NCI-H748 (cell line): ENCODE measurements at regions not wholly inside any gene's neighbourhood (a gene's known extent, or its start where the extent isn't known, plus 50 kb on each side); places are given as distances from the start of the nearest gene placed in this dataset.
A peak's percentile ranks its signal among the peaks of the same experiment; 100 is the strongest.
"Not testable (repeated sequence)": the region's sequence is repeated elsewhere in the genome, so short reads cannot be mapped to it uniquely, and the experiment has no call there.

Source experiments
- DNase-seq: peaks from one replicate; lab custom pipeline; 2025; ENCODE audit not compliant: unreplicated experiment; lab: John Stamatoyannopoulos, UW

DNA sequence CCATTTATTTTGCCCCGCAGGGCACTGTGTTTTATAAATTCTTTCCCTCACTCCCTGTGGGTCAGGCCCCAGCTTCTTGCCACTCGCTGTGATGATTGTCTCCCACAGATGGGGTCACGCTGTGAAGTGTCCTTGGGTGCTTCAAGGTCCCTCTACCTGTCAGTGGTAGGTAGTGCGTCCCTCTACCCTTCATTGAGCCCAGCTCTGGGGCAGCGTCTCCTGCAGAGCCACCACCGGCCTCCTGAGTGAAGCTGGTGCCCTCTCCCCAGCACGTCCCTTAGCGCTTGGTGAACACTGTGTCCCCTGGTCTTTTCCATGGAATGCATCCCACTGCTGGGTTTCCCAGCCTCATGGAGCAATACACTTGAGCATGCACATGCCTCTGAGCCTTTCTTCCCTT is 108.2 kb downstream of the NRN1 start:
- DNase-seq, result no peak

DNA sequence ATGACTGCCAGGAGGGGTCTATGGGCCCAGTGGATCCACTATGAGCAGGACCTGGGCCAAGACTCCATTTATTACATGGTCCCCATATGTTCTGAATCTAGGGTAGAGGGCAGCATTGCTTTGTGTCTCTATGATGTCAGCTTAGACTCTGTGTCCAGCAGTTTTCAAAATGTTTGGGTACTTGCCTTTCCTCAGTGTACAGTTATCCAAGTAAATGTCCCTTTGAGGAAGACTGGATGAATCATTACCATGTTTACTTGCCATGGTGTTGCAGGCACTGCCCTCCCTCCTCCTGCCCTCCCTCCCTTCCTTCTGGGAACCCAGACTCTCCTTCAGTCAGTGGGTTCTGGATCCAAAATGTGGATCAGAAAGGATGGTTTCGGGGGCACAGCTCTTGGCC is 108.6 kb downstream of the NRN1 start:
- no peak for DNase-seq

GRCh38 chr6:5896476-5897200 is 110.1 kb downstream of the NRN1 start:
- no peak for DNase-seq

DNA sequence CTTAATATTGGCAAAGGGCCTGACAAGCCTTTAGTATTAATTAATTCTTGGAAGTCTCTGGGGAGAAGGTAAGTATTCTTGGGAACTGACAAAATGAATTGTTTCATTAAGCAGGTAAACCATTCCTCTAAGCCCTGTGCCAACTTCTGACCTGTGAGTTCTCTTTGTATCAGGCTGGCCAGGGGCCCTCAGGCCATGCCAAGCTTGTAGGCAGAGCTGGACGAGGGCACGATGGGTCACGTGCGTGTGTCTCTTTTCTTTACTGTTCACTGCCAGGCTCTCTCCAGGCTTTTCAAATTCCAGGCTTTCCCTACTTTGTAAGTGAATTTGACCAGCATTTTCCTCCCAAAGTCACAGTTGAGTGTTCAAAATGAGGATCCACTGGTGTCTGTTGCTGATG is 112.4 kb downstream of the NRN1 start:
- DNase-seq, result no peak

DNA sequence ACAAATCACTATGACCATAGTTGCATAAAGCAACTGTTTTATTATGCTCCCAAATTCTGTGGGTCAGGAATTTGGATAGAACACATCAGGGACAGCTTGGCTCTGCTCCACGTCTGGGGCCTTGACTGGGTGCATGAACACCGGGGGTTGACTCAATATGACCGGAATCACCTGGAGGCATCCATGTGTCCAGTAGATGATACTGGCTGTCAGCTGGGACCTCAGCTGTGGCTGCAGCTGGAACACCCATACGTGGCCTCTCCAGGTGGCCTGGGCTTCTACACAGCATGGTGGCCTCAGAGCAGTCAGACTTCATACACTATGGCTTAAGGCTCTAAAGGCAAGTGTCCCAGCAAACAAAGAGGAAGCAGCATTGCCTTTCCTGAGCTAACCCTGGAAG is 113.4 kb downstream of the NRN1 start:
- DNase-seq, result no peak

DNA sequence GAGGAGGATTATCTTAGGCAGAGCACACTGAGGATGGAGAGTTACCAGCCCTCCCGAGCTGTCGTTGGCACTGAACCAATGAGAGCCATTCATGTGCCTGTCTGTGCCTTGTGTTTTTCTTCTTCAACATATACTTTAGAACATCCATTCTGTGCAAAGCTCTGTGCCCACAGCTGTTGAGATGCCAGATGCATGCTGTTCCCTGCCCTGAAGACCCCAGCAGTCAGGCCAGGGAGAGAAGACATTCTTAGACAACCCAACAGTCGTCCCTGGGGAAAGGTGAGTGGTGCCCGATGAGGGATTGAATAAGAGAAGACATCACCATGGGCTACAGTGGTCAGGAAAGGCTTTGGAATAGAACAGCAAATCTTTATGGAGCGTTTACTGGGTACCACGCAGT is 114.1 kb downstream of the NRN1 start:
- DNase-seq, result no peak

GRCh38 chr6:5878792-5879191 is 127.9 kb downstream of the NRN1 start:
- DNase-seq, result no peak

DNA sequence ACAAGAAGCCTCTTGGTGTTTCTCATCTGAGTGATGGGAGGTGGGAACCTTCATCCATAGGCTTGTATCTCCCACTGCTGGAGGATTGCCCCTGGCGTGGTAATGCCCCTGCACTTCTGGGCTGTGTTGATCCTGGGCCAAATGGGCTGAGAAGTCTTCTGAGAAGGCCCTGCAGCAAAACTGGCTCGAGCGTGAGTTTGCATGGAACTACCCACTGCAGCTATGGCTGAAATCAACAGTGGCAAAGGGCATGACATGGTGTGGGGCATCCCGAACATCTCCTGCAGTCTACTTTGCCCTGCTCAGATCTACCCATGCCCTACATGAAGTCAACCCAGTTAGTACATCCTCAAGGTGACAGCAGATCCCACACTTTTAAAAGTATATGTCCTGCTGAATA is 130.6 kb downstream of the NRN1 start:
- no peak for DNase-seq

- DNase-seq, result not testable (repeated sequence)
Observed at GRCh38 chr6:5873976-5874375, 132.7 kb downstream of the NRN1 start.

DNA sequence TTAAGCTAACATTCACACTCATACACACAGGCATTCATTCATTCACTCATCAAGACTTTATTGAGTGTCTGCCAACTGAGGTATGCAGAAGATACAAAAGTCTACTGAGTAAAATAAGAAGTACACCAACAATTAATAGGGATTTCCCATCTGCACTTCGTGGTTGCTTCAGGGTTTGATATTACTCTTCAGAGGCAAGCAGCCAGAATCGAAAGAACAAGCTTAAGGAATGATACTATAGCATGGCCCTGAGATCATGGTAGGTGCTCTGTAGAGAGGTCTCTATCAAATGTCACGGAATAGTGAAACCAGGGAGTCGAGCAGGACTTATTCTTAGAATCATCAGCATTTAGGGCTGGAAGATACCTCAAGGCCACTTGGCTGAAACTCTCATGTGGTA is 135.4 kb downstream of the NRN1 start:
- no peak for DNase-seq

DNA sequence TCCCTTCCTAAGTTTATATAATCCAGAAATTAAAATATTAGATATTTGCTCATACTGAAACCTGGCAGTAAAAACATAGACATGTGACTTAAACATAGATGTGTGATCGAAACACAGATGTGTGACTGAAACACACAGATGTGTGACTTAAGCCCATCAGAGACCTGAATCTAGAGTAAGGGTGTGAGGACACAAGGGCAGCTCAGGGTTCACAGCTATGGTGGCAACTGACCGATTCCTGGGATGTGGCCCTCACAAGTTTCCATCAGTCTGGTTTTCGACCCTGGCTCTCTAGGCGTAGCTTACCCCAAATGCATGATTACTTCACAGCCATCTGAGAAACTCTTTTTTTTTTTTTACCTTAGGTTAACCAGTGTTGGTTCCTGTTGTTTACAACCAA is 137.0 kb downstream of the NRN1 start:
- DNase-seq, result no peak

- no peak for DNase-seq
Observed at GRCh38 chr6:5869261-5869660, 137.5 kb downstream of the NRN1 start.

GRCh38 chr6:5866547-5867051 is 140.1 kb downstream of the NRN1 start:
- peak; percentile 97 for DNase-seq

GRCh38 chr6:5865506-5866031 is 141.2 kb downstream of the NRN1 start:
- DNase-seq, result no peak

DNA sequence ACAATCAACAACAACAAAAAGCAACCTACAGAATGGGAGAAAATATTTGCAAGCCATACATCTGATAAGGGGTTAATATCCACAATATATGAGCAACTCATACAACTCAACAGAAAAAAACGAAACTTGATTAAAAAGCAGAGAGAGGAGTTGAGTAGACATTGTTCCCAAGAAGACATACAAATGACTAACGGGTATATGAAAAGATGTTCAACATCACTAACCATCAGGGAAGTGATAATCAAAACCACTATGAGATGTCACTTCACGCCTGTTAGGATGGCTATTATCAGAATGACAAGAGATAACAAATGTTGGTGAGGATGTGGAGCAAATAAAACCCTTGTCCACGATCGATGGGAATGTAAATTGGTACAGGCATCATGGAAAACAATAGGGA is 145.9 kb downstream of the NRN1 start:
- DNase-seq, result no peak

- DNase-seq, result peak; percentile 48
Observed at GRCh38 chr6:5855787-5856470, 150.8 kb downstream of the NRN1 start.

- DNase-seq, result no peak
Observed at GRCh38 chr6:5854899-5855298, 151.8 kb downstream of the NRN1 start.

GRCh38 chr6:5851261-5851757 is 155.4 kb downstream of the NRN1 start:
- DNase-seq, result peak; percentile 88

DNA sequence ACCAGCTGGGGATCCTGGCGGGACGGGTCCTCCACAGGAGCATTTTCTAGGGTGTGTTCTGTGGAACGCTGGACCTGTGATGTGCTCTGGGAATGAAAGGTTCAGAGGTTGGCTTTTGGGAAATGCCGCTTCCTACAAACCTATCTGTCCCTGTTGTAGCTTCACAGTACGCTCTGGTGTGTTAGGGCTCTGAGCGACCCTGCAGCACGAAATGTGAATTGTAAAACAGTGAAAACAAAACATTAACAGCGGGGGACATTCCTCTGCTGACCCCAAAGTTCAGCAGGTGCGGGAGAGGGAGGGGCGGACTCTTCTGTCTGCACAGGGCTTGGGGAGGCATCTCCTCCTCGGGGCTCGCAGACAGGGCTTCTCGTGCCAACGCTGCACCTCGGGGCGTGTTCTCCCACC is 155.9 kb downstream of the NRN1 start:
- DNase-seq, result peak; percentile 81

GRCh38 chr6:5846889-5847288 is 159.8 kb downstream of the NRN1 start:
- no peak for DNase-seq

GRCh38 chr6:5846335-5846734 is 160.4 kb downstream of the NRN1 start:
- no peak for DNase-seq

GRCh38 chr6:5843078-5843477 is 163.6 kb downstream of the NRN1 start:
- DNase-seq, result no peak
